ENCODE measurements at regions not wholly inside any gene's neighbourhood (a gene's known extent, or its start where the extent isn't known, plus 50 kb on each side); places are given as distances from the start of the nearest gene placed in this dataset.

GRCh38 chr13:106246666-106247188, 288.7 kb downstream of the EFNB2 start:
- H3K27ac ChIP-seq, result no peak overlapping the region
- H3K4me1 ChIP-seq, result no peaks in the 10 kb centered on the region
- no peaks in the 10 kb centered on the region for H3K36me3 ChIP-seq
- no peaks in the 10 kb centered on the region for H3K27me3 ChIP-seq
- H3K9me3 ChIP-seq, result no peaks in the 10 kb centered on the region
- no peak for TF ChIP-seq POLR2A (IDR thresholded peaks at IDR 0.05)
- no peak for TF ChIP-seq CTCF (IDR thresholded peaks at IDR 0.05)
- no peak overlapping the region for H3K4me3 ChIP-seq
- intact Hi-C loops (cut with DNase I; ENCODE audit: low total_unique reads), result no loop called here
- DNase-seq, result no peak

DNA sequence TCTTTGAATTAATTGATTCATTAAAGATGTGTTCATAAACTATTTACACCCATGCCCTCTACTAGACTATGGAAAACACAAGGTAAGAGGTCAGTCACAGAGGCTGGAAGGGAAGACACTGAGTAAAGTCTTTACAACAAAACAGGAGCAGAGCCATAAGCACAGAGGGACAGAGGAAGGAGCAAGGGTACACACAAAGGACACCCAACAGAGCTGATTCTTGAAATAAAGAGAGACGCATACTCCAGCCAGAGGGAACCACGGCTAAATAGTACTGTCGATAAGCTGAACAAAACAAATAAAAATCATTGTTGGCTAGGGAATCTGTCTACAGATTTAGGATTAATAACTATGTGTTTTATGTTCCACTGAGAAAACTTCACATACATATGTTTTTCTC, 289.2 kb downstream of the EFNB2 start:
- TF ChIP-seq CTCF (IDR thresholded peaks at IDR 0.05) (no peak), POLR2A (IDR thresholded peaks at IDR 0.05) (no peak)
- DNase-seq, result no peak
- Histone ChIP-seq H3K36me3 (no peaks in the 10 kb centered on the region), H3K27me3 (no peaks in the 10 kb centered on the region), H3K9me3 (no peaks in the 10 kb centered on the region), H3K4me1 (no peaks in the 10 kb centered on the region), H3K4me3 (no peak overlapping the region), H3K27ac (no peak overlapping the region)
- intact Hi-C loops (cut with DNase I; ENCODE audit: low total_unique reads), result no loop called here

DNA sequence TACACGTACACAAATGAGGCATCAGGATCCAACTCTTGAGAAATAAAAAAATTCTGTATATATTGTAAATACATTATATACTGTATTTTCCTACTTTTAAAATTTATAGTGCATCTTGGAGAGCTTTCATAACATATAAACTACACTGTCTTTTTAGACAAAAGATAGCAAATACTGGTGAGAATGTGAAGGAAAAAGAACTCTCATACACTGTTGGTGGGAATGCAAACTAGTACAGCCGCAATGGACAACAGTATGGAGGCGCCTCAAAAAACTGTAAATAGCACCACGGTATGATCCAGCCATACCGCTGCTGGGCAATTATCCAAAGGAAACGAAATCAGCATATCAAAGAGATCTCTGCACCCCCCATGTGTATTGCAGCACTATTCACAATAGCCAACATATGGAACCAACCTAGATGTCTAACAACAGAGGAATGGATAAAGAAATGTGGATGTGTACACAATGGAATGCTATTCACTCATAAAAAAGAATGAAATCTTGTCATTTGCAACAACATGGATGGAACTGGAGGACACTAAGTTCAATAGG, 292.4 kb downstream of the EFNB2 start:
- DNase-seq, result no peak
- H3K27me3 ChIP-seq, result no peaks in the 10 kb centered on the region
- no peaks in the 10 kb centered on the region for H3K36me3 ChIP-seq
- H3K4me3 ChIP-seq, result no peak overlapping the region
- no peaks in the 10 kb centered on the region for H3K9me3 ChIP-seq
- no peak overlapping the region for H3K27ac ChIP-seq
- intact Hi-C loops (cut with DNase I; ENCODE audit: low total_unique reads), result no loop called here
- H3K4me1 ChIP-seq, result no peaks in the 10 kb centered on the region
- no peak for TF ChIP-seq POLR2A (IDR thresholded peaks at IDR 0.05)

- H3K36me3 ChIP-seq, result no peaks in the 10 kb centered on the region
- intact Hi-C loops (cut with DNase I; ENCODE audit: low total_unique reads), result no loop called here
- H3K9me3 ChIP-seq, result no peaks in the 10 kb centered on the region
- H3K4me3 ChIP-seq, result no peak overlapping the region
- TF ChIP-seq POLR2A (IDR thresholded peaks at IDR 0.05) (no peak), CTCF (IDR thresholded peaks at IDR 0.05) (no peak)
- no peak overlapping the region for H3K27ac ChIP-seq
- no peaks in the 10 kb centered on the region for H3K27me3 ChIP-seq
- no peaks in the 10 kb centered on the region for H3K4me1 ChIP-seq
- DNase-seq, result no peak
Measured at GRCh38 chr13:106241974-106242953, 293.2 kb downstream of the EFNB2 start.

DNA sequence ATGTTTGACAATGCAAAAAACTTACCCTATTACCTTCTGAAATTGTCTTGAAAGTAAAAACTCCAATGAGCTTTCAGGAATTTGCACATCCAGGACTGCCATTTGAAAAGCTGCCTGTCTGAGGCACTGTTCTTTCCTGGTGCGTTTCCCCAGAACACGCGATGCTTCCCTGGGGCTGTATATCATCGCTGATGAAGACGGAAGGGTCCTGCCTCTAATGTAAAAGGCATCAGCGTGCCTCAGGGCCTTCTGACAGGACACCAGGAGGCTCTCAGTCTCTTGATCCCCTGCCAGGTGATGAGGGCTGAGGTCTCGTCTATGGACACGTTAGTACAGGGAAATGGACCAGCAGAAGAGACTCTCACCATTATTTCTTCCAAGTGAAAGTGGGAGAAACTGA, 296.8 kb downstream of the EFNB2 start:
- Histone ChIP-seq H3K27me3 (no peaks in the 10 kb centered on the region), H3K4me1 (no peaks in the 10 kb centered on the region), H3K27ac (no peak overlapping the region), H3K9me3 (no peaks in the 10 kb centered on the region), H3K36me3 (no peaks in the 10 kb centered on the region), H3K4me3 (no peak overlapping the region)
- intact Hi-C loops (cut with DNase I; ENCODE audit: low total_unique reads), result no loop called here
- DNase-seq, result no peak
- TF ChIP-seq POLR2A (IDR thresholded peaks at IDR 0.05), result no peak
- TF ChIP-seq CTCF (IDR thresholded peaks at IDR 0.05), result no peak
